ENCODE measurements at regions not wholly inside any gene's neighbourhood (a gene's known extent, or its start where the extent isn't known, plus 50 kb on each side); places are given as distances from the start of the nearest gene placed in this dataset.

- Histone ChIP-seq H3K4me3 (no peak overlapping the region), H3K36me3 (ENCODE audit: control insufficient read depth in 4 of 4, insufficient read depth in 4 of 4, low read length in 4 of 4) (no peaks in the 10 kb centered on the region), H3K27me3 (ENCODE audit: control insufficient read depth in 3 of 3, insufficient read depth in 3 of 3, low read length in 2 of 3) (no peaks in the 10 kb centered on the region), H3K9me3 (ENCODE audit: control insufficient read depth in 4 of 4, insufficient read depth in 3 of 4, low read length in 3 of 4) (peaks cover 0 to 4% (median 3%) of the 10 kb centered on the region in 4 donors), H3K27ac (ENCODE audit: low read depth in 1 of 2, low read length in 1 of 2) (no peak overlapping the region), H3K4me1 (ENCODE audit: control insufficient read depth in 5 of 5, insufficient read depth in 5 of 5, low read length in 5 of 5) (no peaks in the 10 kb centered on the region), H3K9ac (ENCODE audit: insufficient read depth in 1 of 2, low read length in 2 of 2) (no peak overlapping the region)
- no peak for TF ChIP-seq CTCF (IDR thresholded peaks at IDR 0.05; ENCODE audit: control extremely low read depth, extremely low read depth)
- DNase-seq (no peak), ATAC-seq (ENCODE audit: insufficient read depth, low FRiP score) (no peak)
- WGBS, 2 donors = 79 to 95% methylated on average over 1 of the region's 1 CpG
Observed at GRCh38 chr9:24766081-24766480, 220.4 kb upstream of the IZUMO3 start.

DNA sequence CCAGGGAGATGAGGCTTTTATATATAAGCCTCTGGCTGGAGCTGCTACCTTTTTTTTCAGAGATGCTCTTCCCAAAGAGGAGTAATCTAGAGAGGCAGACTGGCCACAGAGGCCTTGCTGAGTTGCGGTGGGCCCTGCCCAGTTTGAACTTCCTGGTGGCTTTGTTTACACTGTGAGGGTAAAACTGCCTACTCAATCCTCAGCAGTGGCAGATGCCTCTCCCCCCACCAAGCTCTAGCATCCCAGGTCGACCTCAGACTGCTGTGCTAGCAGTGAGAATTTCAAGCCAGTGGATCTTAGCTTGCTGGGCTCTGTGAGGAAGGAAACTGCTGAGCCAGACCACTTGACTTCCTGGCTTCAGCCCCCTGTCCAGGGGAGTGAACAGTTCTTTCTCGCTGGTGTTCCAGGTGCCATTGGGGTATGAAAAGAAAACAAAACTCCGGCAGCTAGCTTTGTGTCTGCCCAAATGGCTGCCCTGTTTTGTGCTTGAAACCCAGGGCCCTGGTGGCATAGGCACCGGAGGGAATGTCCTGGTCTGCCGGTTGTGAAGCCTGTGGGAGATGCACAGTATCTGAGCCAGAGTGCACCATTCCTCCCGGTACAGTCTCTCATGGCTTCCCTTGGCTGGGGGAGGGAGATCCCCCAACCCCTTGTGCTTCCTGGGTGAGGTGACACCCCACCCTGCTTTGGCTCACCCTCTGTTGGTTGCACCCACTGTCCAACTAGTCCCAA lies 219.5 kb upstream of the IZUMO3 start:
- DNase-seq (no peak), ATAC-seq (ENCODE audit: insufficient read depth, low FRiP score) (no peak)
- Histone ChIP-seq H3K9me3 (ENCODE audit: control insufficient read depth in 4 of 4, insufficient read depth in 3 of 4, low read length in 3 of 4) (peaks cover 0 to 4% (median 3%) of the 10 kb centered on the region in 4 donors), H3K27ac (ENCODE audit: low read depth in 1 of 2, low read length in 1 of 2) (no peak overlapping the region), H3K27me3 (ENCODE audit: control insufficient read depth in 3 of 3, insufficient read depth in 3 of 3, low read length in 2 of 3) (no peaks in the 10 kb centered on the region), H3K4me3 (no peak overlapping the region), H3K9ac (ENCODE audit: insufficient read depth in 1 of 2, low read length in 2 of 2) (no peak overlapping the region), H3K4me1 (ENCODE audit: control insufficient read depth in 5 of 5, insufficient read depth in 5 of 5, low read length in 5 of 5) (no peaks in the 10 kb centered on the region), H3K36me3 (ENCODE audit: control insufficient read depth in 4 of 4, insufficient read depth in 4 of 4, low read length in 4 of 4) (no peaks in the 10 kb centered on the region)
- 54 to 57% methylated on average over 7 of the region's 7 CpGs for WGBS, 2 donors
- TF ChIP-seq CTCF (IDR thresholded peaks at IDR 0.05; ENCODE audit: control extremely low read depth, extremely low read depth) = no peak

- Histone ChIP-seq H3K27ac (ENCODE audit: low read depth in 1 of 2, low read length in 1 of 2) (no peak overlapping the region), H3K27me3 (ENCODE audit: control insufficient read depth in 3 of 3, insufficient read depth in 3 of 3, low read length in 2 of 3) (no peaks in the 10 kb centered on the region), H3K9me3 (ENCODE audit: control insufficient read depth in 4 of 4, insufficient read depth in 3 of 4, low read length in 3 of 4) (peaks cover 0 to 6% (median 0%) of the 10 kb centered on the region in 4 donors), H3K4me1 (ENCODE audit: control insufficient read depth in 5 of 5, insufficient read depth in 5 of 5, low read length in 5 of 5) (no peaks in the 10 kb centered on the region), H3K9ac (ENCODE audit: insufficient read depth in 1 of 2, low read length in 2 of 2) (no peak overlapping the region), H3K36me3 (ENCODE audit: control insufficient read depth in 4 of 4, insufficient read depth in 4 of 4, low read length in 4 of 4) (no peaks in the 10 kb centered on the region), H3K4me3 (no peak overlapping the region)
- DNase-seq = no peak
- no peak for ATAC-seq (ENCODE audit: insufficient read depth, low FRiP score)
- TF ChIP-seq CTCF (IDR thresholded peaks at IDR 0.05; ENCODE audit: control extremely low read depth, extremely low read depth) = no peak
- 91 to 94% methylated on average over 28 to 29 of the region's 29 CpGs for WGBS, 2 donors
Observed at GRCh38 chr9:24738421-24738961, 192.8 kb upstream of the IZUMO3 start.

Data from lung (tissue), 11 donors.